GM21515 (cell line): ENCODE measurements at regions not wholly inside any gene's neighbourhood (a gene's known extent, or its start where the extent isn't known, plus 50 kb on each side); places are given as distances from the start of the nearest gene placed in this dataset.

Source experiments
- ATAC-seq: cut with Tn5 transposase; IDR thresholded peaks from one replicate; pipeline ENCODE4 v1.9.1; 2021; ENCODE audit not compliant: unreplicated experiment

DNA sequence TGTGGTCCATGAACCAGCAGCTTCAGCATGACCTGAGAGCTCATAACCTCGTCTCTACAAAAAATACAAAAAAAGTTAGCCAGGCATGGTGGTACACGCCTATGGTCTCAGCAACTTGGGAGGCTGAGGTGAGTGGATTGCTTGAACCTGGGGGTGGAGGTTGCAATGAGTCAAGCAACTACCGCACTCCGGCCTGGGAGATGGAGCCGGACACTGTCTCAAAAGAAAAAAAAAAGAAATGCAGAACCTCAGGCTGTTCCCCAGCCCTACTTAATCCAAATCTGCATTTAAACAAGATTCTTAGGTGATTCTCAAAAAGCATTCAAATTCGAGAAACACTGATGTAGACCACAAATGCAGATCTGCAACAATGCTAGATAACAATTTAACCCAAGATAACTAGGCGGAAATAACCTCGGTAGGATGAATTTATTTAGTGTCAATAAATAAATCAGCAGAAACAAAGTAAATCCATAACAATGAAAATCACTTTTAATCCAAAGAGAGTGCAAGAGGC lies 203.5 kb downstream of the SP3 start:
- no peak for ATAC-seq

DNA sequence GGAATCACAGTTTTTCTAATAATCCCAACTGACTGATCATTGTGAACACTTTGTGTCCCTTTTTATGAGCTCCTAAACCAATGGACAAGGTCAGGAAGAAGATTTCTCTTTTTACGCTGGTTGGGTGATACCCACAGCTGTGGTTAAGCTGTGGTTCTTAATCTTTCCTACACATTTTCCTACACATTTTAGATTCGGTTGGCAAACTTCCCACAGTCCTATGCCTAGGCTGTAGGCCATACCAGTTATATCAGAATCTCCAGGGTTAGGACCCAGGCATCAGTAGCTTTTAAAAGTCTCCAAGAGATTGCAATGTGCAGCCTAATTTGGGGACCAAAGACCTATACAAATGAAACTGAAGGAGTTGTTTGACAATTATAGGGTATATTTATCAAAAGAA lies 203.0 kb downstream of the SP3 start:
- no peak for ATAC-seq

DNA sequence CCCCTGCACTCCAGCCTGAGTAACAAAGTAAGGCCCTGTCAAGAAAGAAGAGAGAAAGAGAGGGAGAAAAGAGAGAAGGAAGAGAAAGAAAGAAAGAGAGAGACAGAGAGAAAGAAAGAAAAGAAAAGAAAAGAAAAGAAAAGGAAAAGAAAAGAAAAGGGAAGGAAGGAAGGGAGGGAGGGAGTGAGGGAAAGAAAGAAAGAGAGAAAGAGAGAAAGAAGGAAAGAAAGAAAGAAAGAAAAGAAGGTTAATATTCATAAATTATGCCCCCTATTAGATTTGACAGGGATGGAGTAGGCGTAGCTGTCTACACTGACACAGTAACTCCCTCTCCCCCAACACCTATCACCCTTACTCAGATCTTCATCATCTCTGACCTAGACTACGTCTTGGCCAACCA lies 202.3 kb downstream of the SP3 start:
- ATAC-seq = no peak

DNA sequence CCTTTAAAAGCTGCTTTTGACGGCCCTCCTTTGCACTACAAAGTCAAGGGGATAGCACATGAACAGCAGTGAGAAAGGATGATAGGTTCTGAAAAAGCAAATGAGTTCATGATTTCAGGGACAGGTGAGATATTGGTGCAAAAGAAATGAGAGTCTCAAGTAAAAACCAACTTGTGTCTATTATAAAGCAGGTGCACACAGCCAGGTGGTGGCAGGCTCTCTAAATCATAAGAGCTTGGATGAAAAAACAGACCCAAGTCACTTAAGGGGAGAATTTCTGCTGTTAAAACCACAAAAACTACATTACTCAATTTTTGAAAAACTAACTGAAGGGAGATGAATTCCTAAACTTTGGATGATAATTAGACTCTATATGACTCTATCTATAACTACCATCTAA lies 201.5 kb downstream of the SP3 start:
- no peak for ATAC-seq

DNA sequence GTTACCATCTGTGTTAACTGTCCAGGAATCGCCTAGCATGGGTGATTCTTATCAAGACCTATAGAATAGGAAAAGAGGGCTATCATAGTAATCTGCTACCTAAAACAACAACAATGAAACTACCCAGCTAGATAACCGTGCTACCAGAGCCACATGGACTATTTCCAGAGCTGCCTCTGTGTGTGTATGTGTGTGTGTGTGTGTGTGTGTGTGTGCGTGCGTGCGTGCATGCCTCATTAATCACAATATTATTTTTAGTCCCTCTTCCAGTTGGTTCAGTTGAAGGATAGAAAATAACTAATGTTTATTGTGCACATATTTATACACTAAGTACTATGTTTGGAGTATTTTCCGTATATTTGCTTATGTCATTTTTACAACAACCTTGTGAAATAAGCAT lies 201.1 kb downstream of the SP3 start:
- no peak for ATAC-seq

DNA sequence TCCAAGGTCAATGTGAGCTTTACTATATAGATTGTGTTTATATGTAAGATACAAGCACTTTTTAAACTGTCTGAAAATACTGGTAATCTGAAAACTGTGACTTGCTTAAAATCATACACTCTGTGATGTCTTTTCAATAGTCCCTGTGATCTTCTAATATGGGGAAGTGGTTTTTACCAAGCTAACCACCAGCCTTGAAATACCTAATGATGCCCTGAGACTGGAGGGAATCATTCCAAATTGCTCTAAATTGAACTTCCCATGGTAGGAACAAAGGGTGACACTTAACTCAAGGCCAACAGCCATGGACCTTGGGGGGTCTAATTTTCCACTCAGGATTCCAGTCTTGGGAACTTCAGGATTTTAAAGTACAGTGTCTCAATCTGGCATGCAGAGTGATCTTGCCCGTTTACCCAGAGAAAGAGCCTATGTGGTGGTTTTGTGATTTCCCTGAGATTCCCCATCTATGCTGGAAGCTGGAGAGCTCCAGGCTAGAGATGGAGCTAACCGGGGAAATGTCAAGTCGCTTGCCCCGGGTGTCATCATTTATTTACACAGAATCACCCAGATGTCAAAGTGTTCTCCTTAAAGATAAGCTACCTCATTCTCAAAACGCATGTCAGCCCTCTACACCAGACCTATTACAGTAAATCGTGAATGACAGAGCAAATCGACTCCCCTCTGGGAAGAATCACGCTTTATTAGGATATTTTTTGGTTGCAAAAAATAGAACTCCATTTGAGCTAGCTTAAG lies 198.5 kb downstream of the SP3 start:
- no peak for ATAC-seq

DNA sequence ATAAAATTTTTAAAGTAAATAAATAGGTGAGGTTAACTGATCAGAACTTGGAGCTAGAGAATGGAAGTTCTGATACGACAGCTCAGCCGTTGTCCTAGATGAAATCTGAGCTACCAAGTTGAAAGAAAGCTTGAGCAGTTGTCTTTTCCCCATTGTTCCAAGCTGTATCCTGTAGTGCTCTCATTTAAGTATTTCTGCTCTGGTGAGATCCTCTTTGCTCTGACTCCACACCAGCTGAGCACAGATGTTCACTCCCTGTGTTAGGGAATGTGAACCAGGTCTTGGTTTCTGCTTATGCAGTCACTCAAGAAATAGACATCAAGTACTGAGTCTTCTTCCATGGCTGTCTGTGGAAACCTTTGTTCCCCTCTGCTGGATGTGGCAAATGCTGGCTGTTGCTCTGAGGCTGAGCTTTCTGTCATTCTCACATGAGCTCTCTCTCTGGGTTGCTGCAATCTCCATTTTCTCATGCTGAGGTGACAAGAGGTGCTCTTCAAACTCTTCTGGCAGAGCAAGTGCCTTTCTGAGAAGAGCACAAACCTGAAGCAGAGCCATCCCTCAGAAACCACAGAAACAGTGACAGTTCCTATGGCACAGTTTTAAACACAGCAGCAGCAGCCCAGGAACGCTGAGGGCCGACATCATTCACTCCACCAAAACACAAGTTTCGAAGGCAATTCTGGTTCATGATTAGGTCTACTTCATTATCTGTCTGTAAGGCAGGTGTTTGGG lies 194.1 kb downstream of the SP3 start:
- no peak for ATAC-seq

DNA sequence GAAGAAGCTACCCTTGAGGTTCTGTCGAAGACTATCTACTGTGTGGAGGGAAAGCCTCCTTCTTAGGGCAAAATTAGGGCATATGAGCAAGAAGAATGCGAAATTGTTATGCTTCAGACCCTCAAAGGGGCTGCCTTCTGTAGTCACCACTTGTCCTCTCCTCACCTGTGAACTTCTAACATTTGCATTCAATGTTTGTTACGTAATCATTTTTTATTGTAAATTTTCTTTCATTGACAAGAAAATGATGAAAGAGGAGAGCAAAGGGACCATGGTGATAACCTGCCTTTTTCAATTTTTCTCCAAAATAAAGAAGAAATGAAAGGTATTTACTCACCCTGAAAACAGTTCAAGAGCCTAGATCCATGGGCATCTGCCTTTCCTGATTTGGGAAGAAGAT lies 193.0 kb downstream of the SP3 start:
- ATAC-seq = no peak

DNA sequence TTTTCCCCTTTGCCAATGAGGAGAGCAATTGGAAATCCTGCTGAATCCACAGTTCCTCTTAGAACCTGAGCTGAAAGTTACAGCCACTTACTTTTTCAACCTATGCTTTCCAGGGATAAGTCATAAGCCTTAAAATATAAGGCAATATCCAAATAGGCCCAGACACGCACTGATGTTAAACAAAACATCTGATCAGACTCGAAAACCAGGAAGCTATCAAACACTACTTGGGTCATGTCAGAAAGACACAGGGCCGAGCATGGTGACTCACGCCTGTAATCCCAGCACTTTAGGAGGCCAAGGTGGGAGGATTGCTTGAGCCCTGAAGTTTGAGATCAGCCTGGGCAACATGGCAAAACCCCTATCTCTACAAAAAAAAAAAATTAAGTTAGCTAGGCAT lies 192.1 kb downstream of the SP3 start:
- ATAC-seq = no peak

DNA sequence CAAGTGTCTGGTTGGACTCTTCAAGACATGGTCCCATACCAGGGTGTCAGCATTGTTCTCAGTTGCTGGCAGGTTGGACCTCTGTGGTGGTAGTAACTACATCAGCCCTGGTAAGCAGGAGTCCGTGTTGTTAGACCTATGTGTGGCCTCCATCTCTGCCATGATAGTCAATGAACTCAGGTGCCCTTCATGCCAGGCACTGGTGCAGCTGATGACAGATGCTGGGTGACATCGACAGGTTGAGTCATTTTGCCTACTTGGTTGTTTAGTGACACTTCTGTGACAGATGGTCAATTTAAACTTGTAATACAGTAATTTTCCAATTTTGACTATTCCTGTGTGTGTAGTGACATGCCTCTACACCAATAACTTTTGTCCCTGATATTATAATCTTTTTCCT lies 189.7 kb downstream of the SP3 start:
- ATAC-seq = no peak

DNA sequence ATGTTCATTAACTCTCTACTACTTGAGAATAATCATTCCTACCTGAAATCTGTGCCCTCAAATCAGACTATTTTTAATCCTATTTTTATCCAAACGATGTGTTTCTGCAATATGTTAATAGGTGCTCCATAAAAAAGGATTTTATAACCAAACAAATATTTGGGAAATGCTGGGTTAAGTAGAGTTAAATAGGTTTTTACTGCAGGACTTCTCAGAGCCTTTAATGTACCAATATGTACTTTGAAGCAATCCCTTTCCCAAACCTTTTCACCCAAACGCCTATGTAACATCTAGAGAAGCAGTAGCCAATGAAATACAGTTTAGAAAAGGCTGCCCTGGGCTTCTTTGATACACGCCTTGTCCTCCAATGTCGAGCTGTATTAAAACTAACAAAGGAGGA lies 182.5 kb downstream of the SP3 start:
- no peak for ATAC-seq

DNA sequence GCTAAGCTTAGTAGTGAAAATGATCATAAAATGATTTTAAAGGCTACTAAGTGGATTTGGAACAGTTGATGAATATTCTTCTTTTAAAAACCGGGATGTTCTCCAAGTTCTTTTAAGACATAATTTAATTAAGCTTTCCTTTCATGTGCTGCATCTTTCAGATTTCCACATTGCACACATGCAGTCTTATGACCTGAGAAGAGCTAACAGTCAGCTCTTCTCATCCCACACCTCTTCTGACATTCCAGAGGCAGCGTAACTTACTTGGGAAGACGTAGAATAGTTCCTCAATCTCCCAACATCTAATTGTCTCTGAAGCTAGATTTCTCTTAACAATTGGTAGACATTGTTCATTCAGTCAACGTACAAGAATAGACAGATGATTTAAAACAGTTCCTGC lies 181.8 kb downstream of the SP3 start:
- no peak for ATAC-seq

DNA sequence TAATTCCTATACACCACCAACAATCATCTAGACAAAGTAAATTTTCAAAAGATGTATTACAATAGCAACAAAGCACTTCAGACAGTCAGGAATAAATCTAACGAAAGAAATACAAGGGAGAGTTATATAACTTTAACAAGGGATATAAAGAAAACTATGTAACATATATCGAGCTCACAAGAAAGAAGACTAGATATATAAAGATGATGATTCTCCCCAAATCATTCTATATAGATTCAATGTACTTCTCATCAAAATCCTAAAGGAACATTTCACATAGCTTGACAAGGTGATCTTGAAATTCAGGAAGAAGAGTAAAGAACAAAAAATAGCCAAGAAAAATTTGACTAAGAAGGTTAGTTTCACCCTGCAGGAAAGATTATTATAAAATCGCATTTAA lies 179.4 kb downstream of the SP3 start:
- no peak for ATAC-seq

DNA sequence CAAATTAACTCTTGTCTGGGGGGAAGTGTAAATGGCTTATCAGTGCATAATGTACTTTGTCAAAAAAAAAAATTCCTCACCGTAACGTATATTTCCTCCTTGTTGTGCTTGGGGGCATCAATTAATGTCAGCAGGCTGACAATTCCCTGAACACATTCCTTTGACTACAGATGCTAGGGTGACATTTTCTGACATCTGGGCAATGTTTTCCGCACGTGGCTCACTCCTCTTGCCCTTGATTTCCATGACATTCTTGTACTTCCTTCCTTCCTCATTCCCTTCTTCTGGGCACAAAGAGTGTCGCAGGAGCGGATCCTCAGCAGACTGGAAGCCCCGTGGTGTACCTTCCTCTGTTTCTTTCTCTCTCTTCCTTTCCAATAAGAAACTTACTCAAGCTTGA lies 173.7 kb downstream of the SP3 start:
- no peak for ATAC-seq

DNA sequence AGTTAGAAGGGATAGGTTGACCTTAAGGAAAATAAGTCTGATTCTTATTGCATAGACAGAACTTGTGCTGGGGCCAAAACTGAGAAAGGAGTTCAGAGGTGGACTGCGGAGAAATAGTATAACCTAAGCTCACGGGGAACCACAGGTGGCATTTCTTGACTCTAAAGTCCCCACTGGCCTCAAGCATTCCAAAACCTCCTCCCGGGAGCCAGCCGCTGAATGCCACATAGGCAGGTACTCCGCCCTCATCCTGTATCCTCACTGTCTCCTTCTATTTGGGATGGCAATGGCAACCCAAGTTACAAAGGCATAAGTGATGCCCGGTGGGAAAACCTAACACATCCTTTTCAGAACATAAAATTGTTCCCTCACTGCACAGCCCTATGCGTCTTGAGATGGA lies 173.0 kb downstream of the SP3 start:
- ATAC-seq = no peak

DNA sequence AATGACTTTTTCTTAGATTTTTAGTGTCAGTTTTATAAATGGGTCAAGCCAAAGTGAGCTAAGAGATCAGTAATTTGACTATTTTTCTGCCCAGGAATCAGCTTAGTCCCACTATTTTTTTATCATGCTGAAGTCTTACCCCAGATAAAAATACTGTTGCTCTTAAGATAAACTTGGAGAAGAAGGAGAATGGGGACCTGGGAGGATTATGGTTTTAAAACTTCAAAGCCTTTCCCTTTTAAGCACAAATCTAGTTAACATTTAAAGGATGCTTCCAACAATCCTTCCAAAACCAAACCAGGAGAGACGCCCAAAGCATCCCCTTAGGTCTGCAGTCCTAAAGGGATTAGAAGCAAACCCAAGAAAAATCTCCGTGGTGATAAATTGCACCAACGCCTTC lies 172.4 kb downstream of the SP3 start:
- no peak for ATAC-seq

DNA sequence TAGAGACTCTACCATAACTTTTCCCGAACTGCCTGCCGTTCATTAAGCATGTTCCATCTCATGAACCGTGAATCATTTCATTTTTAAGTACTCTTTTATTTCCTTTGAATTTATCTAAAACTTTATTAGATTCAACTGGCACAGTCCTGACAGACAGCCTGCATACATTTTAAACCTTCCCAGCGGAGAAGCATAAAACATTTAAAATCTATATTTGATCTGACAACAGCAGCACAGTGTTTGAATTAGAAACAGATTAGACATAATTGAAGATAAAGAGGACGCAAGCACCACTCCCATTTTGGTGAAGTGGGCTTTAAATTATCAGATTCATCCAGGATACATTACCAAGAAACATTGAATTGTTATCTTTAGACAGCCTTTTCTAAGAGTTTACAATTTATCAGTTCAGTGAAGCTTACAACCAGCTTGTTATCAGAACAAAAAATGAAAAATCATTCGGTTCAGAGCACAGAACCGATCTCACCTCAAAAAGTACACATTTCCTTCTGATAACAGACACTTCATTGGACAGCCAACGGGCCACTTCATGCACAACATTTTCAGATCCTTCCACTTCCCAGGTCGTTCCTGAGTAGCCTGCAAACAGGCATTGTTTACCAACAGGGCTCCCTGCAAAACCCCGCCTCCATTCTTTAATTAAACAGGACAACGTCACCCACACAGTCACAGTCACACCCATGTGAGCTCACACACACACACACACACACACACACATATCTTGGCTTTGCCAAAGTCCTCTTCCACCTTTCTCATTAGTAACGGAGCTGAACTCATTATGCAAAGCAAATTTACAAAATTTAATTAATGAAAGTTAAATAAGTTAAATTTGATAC lies 171.2 kb downstream of the SP3 start:
- ATAC-seq = no peak

DNA sequence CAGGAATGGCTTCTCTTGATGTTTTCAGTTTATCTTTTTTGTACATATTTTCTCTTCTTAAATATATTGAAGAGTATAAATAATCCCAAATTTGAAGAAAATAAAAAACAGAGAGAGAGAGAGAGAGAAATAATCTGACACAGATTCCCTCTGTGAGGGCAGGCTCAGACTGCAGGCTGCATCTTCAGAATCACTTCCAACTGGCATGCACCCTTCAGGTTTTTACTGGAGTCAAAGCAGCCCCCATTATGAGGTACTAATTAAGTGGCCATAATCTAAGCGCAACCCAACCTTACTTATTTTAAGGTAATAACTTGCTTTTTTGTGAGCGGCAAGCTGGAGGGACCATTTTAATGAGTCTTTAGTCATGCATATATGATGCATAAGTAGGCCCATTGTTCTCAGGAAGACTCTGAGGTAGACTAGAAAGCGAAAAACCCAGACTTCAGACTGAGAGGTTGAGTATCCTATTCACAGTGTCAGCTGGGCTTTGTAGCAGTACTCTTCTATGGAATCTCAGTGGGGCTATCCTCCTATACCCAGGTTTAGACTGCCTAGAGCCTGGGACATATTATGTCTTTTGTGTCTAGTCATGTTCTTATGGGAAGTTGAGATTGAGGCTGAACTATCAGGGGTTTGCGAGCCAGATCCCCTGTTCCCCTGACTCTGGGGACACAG lies 167.4 kb downstream of the SP3 start:
- no peak for ATAC-seq

DNA sequence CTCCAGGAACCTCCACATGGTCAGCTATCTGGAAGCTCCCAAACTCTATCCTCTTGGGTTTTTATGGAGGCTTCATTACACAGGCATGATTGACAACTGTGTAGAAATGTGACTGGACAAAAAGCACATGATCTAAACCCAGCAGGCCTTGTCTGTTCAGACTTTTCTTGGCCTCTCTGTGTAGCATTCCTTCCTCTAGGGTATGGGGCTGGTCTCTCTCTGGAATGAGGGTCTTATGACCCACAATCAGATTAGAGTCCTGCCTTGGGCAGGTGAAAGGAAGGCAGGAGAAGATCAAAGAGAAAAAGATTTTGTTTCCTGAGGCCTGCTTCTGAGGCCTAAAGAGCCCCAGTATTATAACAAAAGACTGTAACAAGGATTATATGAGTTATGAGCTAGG lies 162.7 kb downstream of the SP3 start:
- no peak for ATAC-seq

DNA sequence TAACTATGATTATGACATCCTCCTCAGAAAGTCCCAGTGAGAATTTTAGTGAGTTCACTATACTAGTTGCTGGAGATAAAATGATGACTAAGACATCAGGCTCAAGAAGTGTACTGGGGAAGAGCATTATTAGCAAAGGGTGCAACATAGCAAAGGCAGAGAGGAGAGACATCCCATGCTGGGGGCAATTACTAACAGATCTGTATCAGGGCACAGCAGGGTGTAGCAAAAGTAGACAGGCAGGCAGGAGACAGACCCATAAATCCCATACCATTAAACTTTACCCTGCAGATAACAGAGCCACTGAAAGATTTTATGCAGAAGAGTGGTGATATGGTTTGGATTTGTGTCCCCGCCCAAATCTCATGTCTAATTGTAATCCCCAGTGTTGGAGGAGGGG lies 161.7 kb downstream of the SP3 start:
- no peak for ATAC-seq

DNA sequence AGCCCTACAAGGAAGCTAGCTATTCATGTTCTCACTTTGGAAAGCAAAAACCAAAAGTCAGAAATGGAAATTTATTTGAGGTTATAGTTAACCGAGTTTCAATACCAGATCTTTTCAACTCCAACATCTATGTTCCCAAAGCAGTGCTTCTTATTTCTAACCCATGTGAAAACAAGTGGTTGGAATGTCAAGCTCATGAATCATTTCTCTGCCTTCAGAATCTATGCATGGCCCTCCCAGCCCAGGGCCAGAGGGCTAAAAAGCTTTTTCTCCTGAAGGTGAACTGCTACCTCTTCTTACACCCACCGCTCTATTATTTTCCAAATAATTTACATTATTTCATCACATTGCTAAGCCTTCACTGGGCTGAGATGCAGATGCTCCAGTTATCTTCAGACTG lies 158.4 kb downstream of the SP3 start:
- ATAC-seq = no peak
